ENCODE measurements at regions not wholly inside any gene's neighbourhood (a gene's known extent, or its start where the extent isn't known, plus 50 kb on each side); places are given as distances from the start of the nearest gene placed in this dataset.

DNA sequence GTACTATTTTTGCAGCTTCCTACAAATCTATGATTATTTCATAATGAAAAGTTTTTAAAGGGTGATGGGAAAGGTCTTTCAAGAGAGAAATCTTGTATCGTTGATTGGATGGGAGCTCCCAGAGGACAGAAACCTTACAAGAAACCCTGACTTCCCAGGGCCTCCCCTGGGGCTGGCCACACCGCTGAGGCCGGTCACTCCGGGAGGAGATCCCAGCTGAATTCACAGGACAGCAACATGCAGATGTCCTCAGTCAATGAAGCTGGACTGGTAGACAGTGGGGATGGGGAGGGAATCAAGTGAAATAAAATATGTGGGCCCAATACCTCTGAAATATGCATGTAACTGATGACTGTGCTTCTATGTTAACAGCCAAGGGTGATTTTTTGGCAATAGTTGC lies 135.6 kb downstream of the TFCP2L1 start:
- TF ChIP-seq, protein P1, sequence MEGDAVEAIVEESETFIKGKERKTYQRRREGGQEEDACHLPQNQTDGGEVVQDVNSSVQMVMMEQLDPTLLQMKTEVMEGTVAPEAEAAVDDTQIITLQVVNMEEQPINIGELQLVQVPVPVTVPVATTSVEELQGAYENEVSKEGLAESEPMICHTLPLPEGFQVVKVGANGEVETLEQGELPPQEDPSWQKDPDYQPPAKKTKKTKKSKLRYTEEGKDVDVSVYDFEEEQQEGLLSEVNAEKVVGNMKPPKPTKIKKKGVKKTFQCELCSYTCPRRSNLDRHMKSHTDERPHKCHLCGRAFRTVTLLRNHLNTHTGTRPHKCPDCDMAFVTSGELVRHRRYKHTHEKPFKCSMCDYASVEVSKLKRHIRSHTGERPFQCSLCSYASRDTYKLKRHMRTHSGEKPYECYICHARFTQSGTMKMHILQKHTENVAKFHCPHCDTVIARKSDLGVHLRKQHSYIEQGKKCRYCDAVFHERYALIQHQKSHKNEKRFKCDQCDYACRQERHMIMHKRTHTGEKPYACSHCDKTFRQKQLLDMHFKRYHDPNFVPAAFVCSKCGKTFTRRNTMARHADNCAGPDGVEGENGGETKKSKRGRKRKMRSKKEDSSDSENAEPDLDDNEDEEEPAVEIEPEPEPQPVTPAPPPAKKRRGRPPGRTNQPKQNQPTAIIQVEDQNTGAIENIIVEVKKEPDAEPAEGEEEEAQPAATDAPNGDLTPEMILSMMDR (conservative IDR thresholded peaks at IDR 0.05), result no peak
- no peak for TF ChIP-seq ZFX (IDR thresholded peaks at IDR 0.05)

All from C4-2B (cell line).